ENCODE measurements at regions not wholly inside any gene's neighbourhood (a gene's known extent, or its start where the extent isn't known, plus 50 kb on each side); places are given as distances from the start of the nearest gene placed in this dataset.

DNA sequence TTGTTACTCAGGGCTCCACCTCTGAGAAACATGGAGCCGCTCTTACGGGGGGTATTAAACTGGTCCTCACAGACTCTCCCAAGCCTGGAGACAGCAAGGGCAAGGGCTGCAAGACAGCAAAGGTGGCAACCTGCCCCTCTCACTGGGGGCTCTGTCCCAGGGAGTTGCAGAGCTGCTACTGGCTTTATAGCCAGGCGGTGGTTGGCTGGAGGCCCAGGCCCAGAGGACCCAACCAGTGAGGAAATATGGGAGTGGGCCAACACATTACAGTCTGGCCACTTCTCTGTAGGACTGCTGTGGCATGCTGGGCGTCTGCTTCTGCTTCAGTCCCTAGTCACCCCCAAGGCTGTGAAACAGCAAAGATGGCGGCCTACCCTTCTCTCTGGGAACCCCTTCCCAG is 597.2 kb downstream of the LRRC70 start:
- POLR2A ChIA-PET (ENCODE audit: unreplicated experiment): no interaction called here
- no TSS peak for BruUV-seq (replicated peaks)
- ATAC-seq (ENCODE audit: low read depth): no peak

More for the DNA sequence above, 597.2 kb downstream of the LRRC70 start:
- Histone ChIP-seq H2AK9ac (replicated peaks; ENCODE audit: low read depth, low read length, poor library complexity) (no peak overlapping the region), H3K36me3 (ENCODE audit: control insufficient read depth, insufficient read depth, low read length) (no peaks in the 10 kb centered on the region), H4K91ac (ENCODE audit: insufficient read depth, low read depth, low read length) (no peak overlapping the region), H4K5ac (ENCODE audit: low read depth, low read length) (no peak overlapping the region), H3K27ac (ENCODE audit: insufficient read depth, low read length) (no peak overlapping the region), H3K9me3 (ENCODE audit: control insufficient read depth, insufficient read depth, low read length) (peaks cover 9% of the 10 kb centered on the region; the same call in 1 of the 2 replicates), H3K56ac (ENCODE audit: extremely low read depth, insufficient read depth, low read length) (no peak overlapping the region), H3K79me1 (ENCODE audit: low read depth in 1 of 2, low read length in 2 of 2) (no peaks in the 10 kb centered on the region), H4K8ac (ENCODE audit: low read depth in 2 of 2, low read length in 2 of 2) (no peak overlapping the region), H2BK5ac (ENCODE audit: low read depth, low read length, poor library complexity, severe bottlenecking) (no peak overlapping the region), H3K4me2 (ENCODE audit: low read depth, low read length) (no peak overlapping the region), H2BK20ac (ENCODE audit: low read depth, low read length) (no peak overlapping the region), H3K9ac (ENCODE audit: low read depth, low read length) (no peak overlapping the region), H3K4ac (ENCODE audit: low read depth, low read length) (no peak overlapping the region), H2AK5ac (ENCODE audit: low read depth, low read length) (no peak overlapping the region), H2BK15ac (ENCODE audit: low read depth, low read length) (no peak overlapping the region), H3K23ac (ENCODE audit: low read depth, low read length) (no peak overlapping the region), H4K20me1 (ENCODE audit: insufficient read depth, low read length) (no peaks in the 10 kb centered on the region), H3K4me3 (ENCODE audit: insufficient read depth, low read depth, low read length) (no peak overlapping the region), H3K4me1 (ENCODE audit: control insufficient read depth, insufficient read depth, low read length) (no peaks in the 10 kb centered on the region), H3K27me3 (ENCODE audit: control insufficient read depth, insufficient read depth, low read length) (no peaks in the 10 kb centered on the region), H3K14ac (replicated peaks; ENCODE audit: low read depth, low read length) (no peak overlapping the region), H3K18ac (ENCODE audit: low read depth, low read length) (no peak overlapping the region), H3K9me1 (ENCODE audit: insufficient read depth, low read length) (no peaks in the 10 kb centered on the region), H2AFZ (replicated peaks; ENCODE audit: low read length, poor library complexity) (no peak overlapping the region), H2BK120ac (ENCODE audit: low read depth, low read length) (no peak overlapping the region)
- dilution Hi-C loops (cut with HindIII; ENCODE audit: low sequenced_read_pairs, unreplicated experiment): no loop called here
- CTCF ChIA-PET: no interaction called here
- in situ Hi-C loops (cut with MboI; ENCODE audit: low sequenced_read_pairs): no loop called here
- intact Hi-C loops (cut with micrococcal nuclease): no loop called here
- WGBS, 2 experiments (ENCODE audit: extremely low coverage in 2 of 2, insufficient read length in 1 of 2): no CpG with 5 or more reads among the region's 5 CpGs
- DNase-seq: no peak
- TF ChIP-seq CHD1 (IDR thresholded peaks at IDR 0.05; ENCODE audit: low read depth, low read length) (no peak), MXI1 (IDR thresholded peaks at IDR 0.05; ENCODE audit: borderline replicate concordance, low read depth, low read length) (no peak), NFE2L2 (IDR thresholded peaks at IDR 0.05; ENCODE audit: low read depth, low read length) (no peak), MAZ (IDR thresholded peaks at IDR 0.05; ENCODE audit: borderline replicate concordance, low read depth, low read length) (no peak), RAD21 (IDR thresholded peaks at IDR 0.05; ENCODE audit: low read length) (no peak), BHLHE40 (IDR thresholded peaks at IDR 0.05; ENCODE audit: low read depth, low read length) (no peak), CEBPB (IDR thresholded peaks at IDR 0.05; ENCODE audit: low read depth, low read length) (no peak), RFX5 (IDR thresholded peaks at IDR 0.05; ENCODE audit: low read depth, low read length) (no peak), POLR2A (IDR thresholded peaks at IDR 0.05; ENCODE audit: low read depth, low read length) (no peak), RCOR1 (IDR thresholded peaks at IDR 0.05; ENCODE audit: insufficient replicate concordance, low read length) (no peak), SMC3 (IDR thresholded peaks at IDR 0.05; ENCODE audit: low read depth, low read length) (no peak), MAFK (IDR thresholded peaks at IDR 0.05; ENCODE audit: low read depth, low read length) (no peak), FOS (IDR thresholded peaks at IDR 0.05; ENCODE audit: low read depth, low read length) (no peak)
- TF ChIP-seq, protein P1, sequence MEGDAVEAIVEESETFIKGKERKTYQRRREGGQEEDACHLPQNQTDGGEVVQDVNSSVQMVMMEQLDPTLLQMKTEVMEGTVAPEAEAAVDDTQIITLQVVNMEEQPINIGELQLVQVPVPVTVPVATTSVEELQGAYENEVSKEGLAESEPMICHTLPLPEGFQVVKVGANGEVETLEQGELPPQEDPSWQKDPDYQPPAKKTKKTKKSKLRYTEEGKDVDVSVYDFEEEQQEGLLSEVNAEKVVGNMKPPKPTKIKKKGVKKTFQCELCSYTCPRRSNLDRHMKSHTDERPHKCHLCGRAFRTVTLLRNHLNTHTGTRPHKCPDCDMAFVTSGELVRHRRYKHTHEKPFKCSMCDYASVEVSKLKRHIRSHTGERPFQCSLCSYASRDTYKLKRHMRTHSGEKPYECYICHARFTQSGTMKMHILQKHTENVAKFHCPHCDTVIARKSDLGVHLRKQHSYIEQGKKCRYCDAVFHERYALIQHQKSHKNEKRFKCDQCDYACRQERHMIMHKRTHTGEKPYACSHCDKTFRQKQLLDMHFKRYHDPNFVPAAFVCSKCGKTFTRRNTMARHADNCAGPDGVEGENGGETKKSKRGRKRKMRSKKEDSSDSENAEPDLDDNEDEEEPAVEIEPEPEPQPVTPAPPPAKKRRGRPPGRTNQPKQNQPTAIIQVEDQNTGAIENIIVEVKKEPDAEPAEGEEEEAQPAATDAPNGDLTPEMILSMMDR (conservative IDR thresholded peaks at IDR 0.05; ENCODE audit: low read depth, low read length): no peak
- TF ChIP-seq, protein P2, sequence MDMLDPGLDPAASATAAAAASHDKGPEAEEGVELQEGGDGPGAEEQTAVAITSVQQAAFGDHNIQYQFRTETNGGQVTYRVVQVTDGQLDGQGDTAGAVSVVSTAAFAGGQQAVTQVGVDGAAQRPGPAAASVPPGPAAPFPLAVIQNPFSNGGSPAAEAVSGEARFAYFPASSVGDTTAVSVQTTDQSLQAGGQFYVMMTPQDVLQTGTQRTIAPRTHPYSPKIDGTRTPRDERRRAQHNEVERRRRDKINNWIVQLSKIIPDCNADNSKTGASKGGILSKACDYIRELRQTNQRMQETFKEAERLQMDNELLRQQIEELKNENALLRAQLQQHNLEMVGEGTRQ (IDR thresholded peaks at IDR 0.05; ENCODE audit: low read depth, low read length): no peak
- TF ChIP-seq, protein P3, sequence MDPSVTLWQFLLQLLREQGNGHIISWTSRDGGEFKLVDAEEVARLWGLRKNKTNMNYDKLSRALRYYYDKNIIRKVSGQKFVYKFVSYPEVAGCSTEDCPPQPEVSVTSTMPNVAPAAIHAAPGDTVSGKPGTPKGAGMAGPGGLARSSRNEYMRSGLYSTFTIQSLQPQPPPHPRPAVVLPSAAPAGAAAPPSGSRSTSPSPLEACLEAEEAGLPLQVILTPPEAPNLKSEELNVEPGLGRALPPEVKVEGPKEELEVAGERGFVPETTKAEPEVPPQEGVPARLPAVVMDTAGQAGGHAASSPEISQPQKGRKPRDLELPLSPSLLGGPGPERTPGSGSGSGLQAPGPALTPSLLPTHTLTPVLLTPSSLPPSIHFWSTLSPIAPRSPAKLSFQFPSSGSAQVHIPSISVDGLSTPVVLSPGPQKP (IDR thresholded peaks at IDR 0.05; ENCODE audit: borderline replicate concordance, low read depth, low read length): no peak

All from IMR-90 (cell line).